Dendritic cell treated with granulocyte-macrophage colony-stimulating factor and Interleukin-4, amounts not matched to agents 40 ng/mL and 50 ng/mL, for 4 days (primary cell): ENCODE measurements at regions not wholly inside any gene's neighbourhood (a gene's known extent, or its start where the extent isn't known, plus 50 kb on each side); places are given as distances from the start of the nearest gene placed in this dataset.
"Not testable (repeated sequence)": the region's sequence is repeated elsewhere in the genome, so short reads cannot be mapped to it uniquely, and the experiment has no call there.

Experiments used
- H3K27ac Mint-ChIP-seq: one replicate; pipeline ENCODE4 v1.8.0; 2022; ENCODE audit warnings: mild to moderate bottlenecking, mixed read lengths
- H3K27me3 Mint-ChIP-seq: one replicate; pipeline ENCODE4 v1.8.0; 2022; ENCODE audit warnings: mild to moderate bottlenecking, mixed read lengths
- H3K36me3 Mint-ChIP-seq: one replicate; pipeline ENCODE4 v1.8.0; 2022; ENCODE audit warnings: low read depth, mixed read lengths
- H3K4me1 Mint-ChIP-seq: one replicate; pipeline ENCODE4 v1.8.0; 2022; ENCODE audit warnings: low read depth, mixed read lengths
- H3K4me3 Mint-ChIP-seq: one replicate; pipeline ENCODE4 v1.8.0; 2022; ENCODE audit warnings: mild to moderate bottlenecking, moderate library complexity, mixed read lengths
- H3K9me3 Mint-ChIP-seq: one replicate; pipeline ENCODE4 v1.8.0; 2022; ENCODE audit warnings: mixed read lengths
- intact Hi-C: fragments of 100-400 bp; cut with micrococcal nuclease; formaldehyde crosslinking; loops from one replicate; pipeline ENCODE4 v1.15.0; 2022

DNA sequence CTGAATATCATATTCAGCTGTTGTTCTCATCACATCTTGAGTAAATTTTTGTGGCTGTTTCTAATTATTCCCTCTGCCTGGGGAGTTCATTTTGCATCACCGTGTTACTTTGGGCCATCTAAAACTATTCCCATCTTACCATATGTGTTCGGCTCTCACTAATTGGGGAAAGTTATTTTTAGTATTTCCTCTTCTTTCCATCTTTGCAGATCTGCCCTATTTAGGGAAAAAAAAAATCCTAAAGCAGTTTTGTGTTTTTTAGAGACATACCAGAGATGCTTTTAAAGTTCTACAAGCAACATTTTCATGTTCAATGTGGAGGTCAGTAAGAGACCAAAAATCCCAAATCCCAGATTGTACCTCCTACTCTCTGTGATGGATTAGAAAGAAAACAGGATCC, 111.3 kb upstream of the NDUFV2 start:
- H3K4me1 Mint-ChIP-seq, result peaks cover 33% of the 10 kb centered on the region
- no peak overlapping the region for H3K4me3 Mint-ChIP-seq
- H3K27me3 Mint-ChIP-seq, result no peaks in the 10 kb centered on the region
- intact Hi-C loops, result no loop called here
- no peaks in the 10 kb centered on the region for H3K9me3 Mint-ChIP-seq
- H3K36me3 Mint-ChIP-seq, result no peaks in the 10 kb centered on the region
- no peak overlapping the region for H3K27ac Mint-ChIP-seq

DNA sequence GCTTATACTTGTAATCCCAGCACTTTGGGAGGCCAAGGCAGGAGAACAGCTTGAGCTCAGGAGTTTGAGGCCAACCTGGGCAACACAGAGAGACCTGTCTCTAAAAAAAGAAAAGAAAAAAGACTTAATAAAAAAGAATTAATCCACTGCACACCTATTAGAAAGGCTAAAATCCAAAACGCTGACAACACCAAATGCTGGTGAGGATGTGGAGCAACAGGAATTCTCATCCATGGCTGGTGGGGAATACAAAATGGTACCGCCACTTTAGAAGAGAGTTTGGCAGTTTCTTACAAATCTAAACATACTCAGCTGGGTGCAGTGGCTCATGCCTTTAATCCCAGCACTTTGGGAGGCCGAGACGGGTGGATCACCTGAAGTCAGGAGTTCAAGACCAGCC, 110.0 kb upstream of the NDUFV2 start:
- H3K27me3 Mint-ChIP-seq, H3K27ac Mint-ChIP-seq, intact Hi-C loops, H3K4me3 Mint-ChIP-seq, H3K36me3 Mint-ChIP-seq: not testable (repeated sequence)
- Mint-ChIP-seq H3K4me1 (peaks cover 37% of the 10 kb centered on the region), H3K9me3 (peaks cover 10% of the 10 kb centered on the region)

DNA sequence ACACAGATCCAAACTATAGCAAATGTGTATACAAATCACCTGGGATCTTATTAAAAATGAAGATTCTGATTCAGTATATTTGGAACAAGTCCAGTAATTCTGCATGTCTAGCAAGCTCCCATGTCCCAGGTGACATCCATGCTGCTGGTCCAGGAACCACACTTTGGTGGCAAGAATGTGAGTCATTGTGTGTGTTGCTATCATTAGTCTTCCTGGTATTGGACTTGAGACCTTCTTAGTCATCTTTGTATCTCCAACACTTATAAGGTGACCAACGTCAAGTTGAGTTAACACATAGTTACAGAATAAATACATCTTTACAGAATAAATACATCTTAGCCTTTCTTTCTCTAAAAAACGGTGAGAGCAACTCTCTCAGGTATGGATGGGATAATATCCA, 107.9 kb upstream of the NDUFV2 start:
- H3K27ac Mint-ChIP-seq, result no peak overlapping the region
- H3K4me1 Mint-ChIP-seq, result peaks cover 30% of the 10 kb centered on the region
- no peaks in the 10 kb centered on the region for H3K27me3 Mint-ChIP-seq
- no peaks in the 10 kb centered on the region for H3K36me3 Mint-ChIP-seq
- intact Hi-C loops, result no loop called here
- peaks cover 10% of the 10 kb centered on the region for H3K9me3 Mint-ChIP-seq
- H3K4me3 Mint-ChIP-seq, result no peak overlapping the region

DNA sequence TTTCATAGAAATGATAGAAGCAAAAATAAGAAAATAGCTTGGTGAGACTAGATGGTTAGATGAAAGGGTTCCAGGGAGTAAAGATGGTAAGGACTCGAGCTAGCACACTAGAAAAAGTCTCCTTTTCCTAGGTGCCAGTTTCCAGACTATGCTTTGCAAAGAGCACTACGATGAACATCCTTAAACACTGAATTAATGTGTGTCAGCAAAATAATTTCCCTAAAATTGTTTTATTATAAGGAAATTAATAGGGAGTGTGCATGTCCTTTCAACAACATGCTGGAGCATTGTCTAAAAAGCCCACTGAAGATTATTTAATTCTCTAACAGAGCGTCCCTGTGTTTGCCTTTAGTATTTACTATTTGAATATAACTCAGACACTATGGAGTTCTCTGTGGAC, 107.4 kb upstream of the NDUFV2 start:
- Mint-ChIP-seq H3K4me1 (peaks cover 25% of the 10 kb centered on the region), H3K4me3 (no peak overlapping the region), H3K27ac (no peak overlapping the region), H3K36me3 (no peaks in the 10 kb centered on the region), H3K27me3 (no peaks in the 10 kb centered on the region), H3K9me3 (peaks cover 10% of the 10 kb centered on the region)
- intact Hi-C loops, result no loop called here

DNA sequence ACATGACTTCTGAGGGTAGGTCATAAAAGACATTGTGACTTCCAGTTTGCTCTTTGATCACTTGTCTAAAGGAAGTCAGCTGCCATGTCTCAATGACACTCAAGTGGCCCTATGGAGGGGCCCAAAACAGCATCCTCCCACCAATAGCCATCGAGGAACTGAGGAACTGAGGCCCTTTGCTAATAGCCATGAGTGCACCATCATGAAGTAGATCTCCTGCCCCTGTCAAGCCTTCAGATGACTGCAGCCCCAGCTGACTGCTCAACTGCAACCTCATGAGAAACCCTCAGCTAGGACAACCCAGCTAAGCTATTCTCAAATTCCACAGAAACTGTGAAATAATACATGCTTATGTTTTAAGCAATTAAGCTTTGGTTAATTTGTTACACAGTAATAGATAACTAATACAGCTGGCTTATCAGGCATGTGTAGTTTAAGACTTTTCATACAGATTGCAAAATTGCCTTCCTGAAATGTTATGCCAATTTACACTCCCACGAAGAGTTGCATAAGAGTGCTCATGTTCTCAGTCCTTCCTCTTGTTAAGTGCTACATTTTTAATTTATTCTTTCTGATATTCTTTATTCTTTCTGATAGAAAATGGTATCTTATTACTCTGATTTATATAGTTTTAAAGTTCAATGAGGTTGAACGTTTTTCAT, 105.6 kb upstream of the NDUFV2 start:
- intact Hi-C loops, result no loop called here
- Mint-ChIP-seq H3K4me1 (peaks cover 21% of the 10 kb centered on the region), H3K27ac (peak overlapping the region; percentile 1)

DNA sequence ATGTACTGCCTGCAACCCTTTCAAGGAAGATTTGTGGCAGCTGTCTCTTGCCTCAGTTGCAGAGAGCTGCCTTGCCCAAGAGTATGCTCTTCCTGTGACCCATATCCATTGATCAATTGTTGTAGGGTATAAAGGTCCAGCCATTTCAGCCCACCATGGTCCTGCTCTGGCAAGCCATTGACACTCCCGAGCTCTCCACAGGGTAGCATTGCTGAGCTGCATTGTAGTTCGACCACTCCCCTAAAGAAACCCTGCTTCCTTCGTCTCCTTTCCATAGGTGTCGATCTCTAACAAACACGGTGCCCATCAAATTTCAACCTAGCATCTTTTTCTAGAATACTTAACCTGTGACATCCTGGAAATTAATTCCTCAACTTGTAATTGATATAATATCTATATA, 104.9 kb upstream of the NDUFV2 start:
- intact Hi-C loops, result no loop called here
- Mint-ChIP-seq H3K4me1 (peaks cover 21% of the 10 kb centered on the region), H3K27ac (no peak overlapping the region), H3K9me3 (peaks cover 10% of the 10 kb centered on the region), H3K4me3 (no peak overlapping the region), H3K27me3 (peaks cover 5% of the 10 kb centered on the region), H3K36me3 (no peaks in the 10 kb centered on the region)

More for the DNA sequence above, 105.6 kb upstream of the NDUFV2 start:
- peaks cover 10% of the 10 kb centered on the region for H3K9me3 Mint-ChIP-seq
- H3K27me3 Mint-ChIP-seq, result no peaks in the 10 kb centered on the region
- no peaks in the 10 kb centered on the region for H3K36me3 Mint-ChIP-seq
- H3K4me3 Mint-ChIP-seq, result no peak overlapping the region

DNA sequence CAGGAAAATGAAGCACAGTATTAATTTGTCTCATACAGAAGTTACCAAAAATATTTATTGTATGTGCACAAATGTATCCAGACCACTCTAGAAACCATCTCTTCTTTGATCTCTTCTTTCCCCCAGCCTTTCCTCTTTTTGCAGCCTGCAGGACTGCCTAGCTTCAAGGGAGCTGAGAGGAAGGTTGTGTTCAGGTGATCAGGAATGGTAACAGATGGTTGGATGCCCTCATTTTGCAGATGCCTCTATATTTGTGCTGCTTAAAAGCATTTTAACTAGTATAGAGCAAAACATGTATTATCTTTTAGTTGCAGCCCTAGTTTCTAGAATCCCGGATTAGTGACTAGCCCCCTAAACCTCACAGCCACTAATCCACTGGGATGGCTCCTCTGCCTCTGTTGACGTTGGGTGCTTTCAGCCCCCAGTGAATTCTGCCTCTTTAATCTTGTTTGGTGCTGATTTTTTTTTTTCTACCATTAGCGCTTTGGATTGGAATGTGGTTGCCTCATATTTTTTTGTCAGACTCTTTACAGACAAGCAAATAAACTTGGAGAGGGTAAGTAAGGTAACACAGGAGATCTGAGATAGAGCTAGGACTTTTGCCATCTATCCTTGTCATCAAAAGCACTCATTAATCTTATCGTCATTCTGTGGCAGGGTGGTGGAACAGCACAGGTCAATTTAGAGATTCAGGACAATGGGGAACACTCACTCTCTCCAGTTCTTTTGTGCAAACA, 103.8 kb upstream of the NDUFV2 start:
- H3K27ac Mint-ChIP-seq, result no peak overlapping the region
- no peak overlapping the region for H3K4me3 Mint-ChIP-seq
- H3K4me1 Mint-ChIP-seq, result peaks cover 21% of the 10 kb centered on the region
- no peaks in the 10 kb centered on the region for H3K36me3 Mint-ChIP-seq
- H3K27me3 Mint-ChIP-seq, result peaks cover 5% of the 10 kb centered on the region
- intact Hi-C loops, result no loop called here
- peaks cover 10% of the 10 kb centered on the region for H3K9me3 Mint-ChIP-seq

DNA sequence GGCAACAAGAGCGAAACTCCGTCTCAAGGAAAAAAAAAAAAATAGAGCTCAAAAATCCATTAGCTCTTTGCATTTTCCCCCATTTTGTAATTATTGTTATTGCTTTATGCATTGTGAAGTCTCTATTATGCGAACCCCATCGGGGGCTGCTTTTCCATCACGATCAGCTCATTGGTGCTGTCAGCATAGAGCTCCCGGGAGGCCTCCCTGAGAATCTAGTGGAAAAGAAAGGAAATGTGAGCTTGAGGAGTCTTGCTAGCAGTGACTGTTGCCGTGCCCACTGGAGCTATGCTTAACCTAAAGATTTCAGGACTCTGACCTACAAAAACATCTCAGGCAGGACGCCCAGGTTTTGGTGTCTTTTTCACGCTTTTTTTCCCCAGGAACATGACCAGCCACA, 102.6 kb upstream of the NDUFV2 start:
- intact Hi-C loops, result no loop called here

DNA sequence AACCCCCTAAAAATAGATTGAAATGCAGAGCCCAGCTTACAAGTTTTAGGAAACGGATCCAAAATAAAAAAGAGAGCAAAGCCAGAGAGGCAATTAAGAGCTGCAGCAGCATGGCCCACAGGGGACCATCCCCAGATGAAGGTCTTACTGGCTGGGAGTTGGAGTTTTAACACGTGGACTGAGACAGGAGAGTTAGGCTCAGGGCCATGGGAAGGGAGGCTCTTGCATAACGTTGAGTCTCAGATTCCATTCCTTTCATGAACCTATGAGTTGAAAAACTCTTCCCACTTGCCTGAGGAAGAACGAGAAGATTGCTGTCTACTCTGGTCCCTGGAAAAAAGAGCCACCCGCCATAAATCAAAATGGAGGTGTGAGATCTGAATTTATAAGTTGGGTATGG, 101.8 kb upstream of the NDUFV2 start:
- H3K27me3 Mint-ChIP-seq, result peaks cover 7% of the 10 kb centered on the region
- peaks cover 20% of the 10 kb centered on the region for H3K4me1 Mint-ChIP-seq
- H3K9me3 Mint-ChIP-seq, result peaks cover 10% of the 10 kb centered on the region
- no peak overlapping the region for H3K4me3 Mint-ChIP-seq
- no peaks in the 10 kb centered on the region for H3K36me3 Mint-ChIP-seq
- no peak overlapping the region for H3K27ac Mint-ChIP-seq
- intact Hi-C loops, result no loop called here

More for the DNA sequence above, 102.6 kb upstream of the NDUFV2 start:
- peaks cover 5% of the 10 kb centered on the region for H3K27me3 Mint-ChIP-seq
- H3K27ac Mint-ChIP-seq, result no peak overlapping the region
- H3K4me3 Mint-ChIP-seq, result no peak overlapping the region
- H3K9me3 Mint-ChIP-seq, result peaks cover 10% of the 10 kb centered on the region
- no peaks in the 10 kb centered on the region for H3K36me3 Mint-ChIP-seq
- H3K4me1 Mint-ChIP-seq, result peaks cover 21% of the 10 kb centered on the region

DNA sequence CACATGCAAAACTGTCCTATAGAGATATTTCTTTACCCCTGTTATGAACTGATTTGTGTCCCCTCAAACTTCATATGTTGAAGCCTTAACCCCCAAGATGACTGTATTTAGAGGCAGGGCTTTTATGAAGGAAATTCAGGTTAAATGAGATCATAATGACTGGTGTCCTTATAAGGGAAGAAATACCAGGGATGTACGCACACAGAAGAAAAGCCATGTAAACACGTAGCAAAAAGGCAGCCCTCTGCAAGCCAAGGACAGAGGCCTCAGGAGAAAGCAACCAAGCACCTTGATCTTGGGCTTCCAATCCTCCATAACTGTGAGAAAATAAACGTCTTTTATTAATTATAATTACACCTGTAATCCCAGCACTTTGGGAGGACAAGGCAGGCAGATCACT, 101.3 kb upstream of the NDUFV2 start:
- peaks cover 10% of the 10 kb centered on the region for H3K9me3 Mint-ChIP-seq
- H3K36me3 Mint-ChIP-seq, result no peaks in the 10 kb centered on the region
- H3K4me1 Mint-ChIP-seq, result peaks cover 16% of the 10 kb centered on the region
- no peak overlapping the region for H3K27ac Mint-ChIP-seq
- H3K27me3 Mint-ChIP-seq, result peaks cover 7% of the 10 kb centered on the region
- intact Hi-C loops, result no loop called here
- no peak overlapping the region for H3K4me3 Mint-ChIP-seq

DNA sequence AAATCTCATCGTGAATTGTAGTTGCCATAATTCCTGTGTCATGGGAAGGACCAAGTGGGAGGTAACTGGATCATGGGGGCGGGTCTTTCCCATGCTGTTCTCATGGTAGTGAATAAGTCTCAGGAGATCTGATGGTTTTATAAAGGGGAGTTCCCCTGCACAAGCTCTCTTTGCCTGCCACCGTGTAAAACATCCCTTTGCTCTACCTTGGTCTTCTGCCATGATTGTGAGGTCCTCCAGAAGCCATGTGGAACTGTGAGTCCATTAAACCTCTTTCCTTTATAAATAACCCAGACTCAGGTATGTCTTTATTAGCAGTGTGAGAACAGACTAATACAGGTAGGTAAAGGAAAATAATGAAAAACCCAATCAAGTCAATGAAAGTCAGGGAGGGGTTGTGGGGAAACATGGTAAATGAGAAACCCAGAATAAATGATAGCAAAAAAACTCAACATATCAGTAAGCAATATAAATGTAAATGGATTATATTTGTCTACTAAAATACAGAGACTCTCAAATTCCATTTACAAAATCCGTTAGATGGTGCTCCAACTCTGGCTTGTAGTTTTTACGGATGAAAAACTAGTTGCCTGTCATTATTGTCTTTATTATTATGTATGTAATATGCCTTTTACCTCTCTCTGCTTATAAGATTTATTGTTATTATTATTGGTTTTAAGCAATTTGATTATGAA, 98.9 kb upstream of the NDUFV2 start:
- Mint-ChIP-seq H3K9me3 (no peaks in the 10 kb centered on the region), H3K27me3 (peaks cover 7% of the 10 kb centered on the region), H3K4me3 (no peak overlapping the region), H3K36me3 (no peaks in the 10 kb centered on the region), H3K4me1 (no peaks in the 10 kb centered on the region), H3K27ac (no peak overlapping the region)
- intact Hi-C loops, result no loop called here

DNA sequence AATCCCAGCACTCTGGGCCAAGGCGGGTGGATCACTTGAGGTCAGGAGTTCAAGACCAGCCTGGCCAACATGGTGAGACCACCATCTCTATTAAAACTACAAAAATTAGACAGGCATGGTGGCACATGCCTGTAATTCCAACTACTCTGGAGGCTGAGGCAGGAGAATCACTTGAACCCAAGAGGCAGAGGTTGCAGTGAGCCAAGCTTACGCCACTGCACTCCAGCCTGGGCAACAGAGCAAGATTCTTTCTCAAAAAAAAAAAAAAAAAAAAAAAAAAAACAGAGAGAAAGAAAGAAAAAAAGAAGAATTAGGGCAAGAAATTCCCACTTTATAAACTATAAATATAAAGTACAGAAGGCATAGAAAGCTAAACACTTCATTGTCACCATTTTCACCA, 98.2 kb upstream of the NDUFV2 start:
- H3K27me3 Mint-ChIP-seq, H3K4me3 Mint-ChIP-seq, H3K36me3 Mint-ChIP-seq, H3K27ac Mint-ChIP-seq, H3K9me3 Mint-ChIP-seq, intact Hi-C loops, H3K4me1 Mint-ChIP-seq: not testable (repeated sequence)

DNA sequence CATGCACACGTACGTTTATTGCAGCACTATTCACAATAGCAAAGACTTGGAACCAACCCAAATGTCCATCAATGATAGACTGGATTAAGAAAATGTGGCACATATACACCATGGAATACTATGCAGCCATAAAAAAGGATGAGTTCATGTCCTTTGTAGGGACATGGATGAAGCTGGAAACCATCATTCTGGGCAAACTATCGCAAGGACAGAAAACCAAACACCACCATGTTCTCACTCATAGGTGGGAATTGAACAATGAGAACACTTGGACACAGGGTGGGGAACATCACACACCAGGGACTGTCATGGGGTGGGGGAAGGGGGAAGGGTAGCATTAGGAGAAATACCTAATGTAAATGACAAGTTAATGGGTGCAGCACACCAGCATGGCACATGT, 94.8 kb upstream of the NDUFV2 start:
- H3K36me3 Mint-ChIP-seq, H3K9me3 Mint-ChIP-seq, H3K4me3 Mint-ChIP-seq, H3K27me3 Mint-ChIP-seq, H3K4me1 Mint-ChIP-seq, intact Hi-C loops, H3K27ac Mint-ChIP-seq: not testable (repeated sequence)

DNA sequence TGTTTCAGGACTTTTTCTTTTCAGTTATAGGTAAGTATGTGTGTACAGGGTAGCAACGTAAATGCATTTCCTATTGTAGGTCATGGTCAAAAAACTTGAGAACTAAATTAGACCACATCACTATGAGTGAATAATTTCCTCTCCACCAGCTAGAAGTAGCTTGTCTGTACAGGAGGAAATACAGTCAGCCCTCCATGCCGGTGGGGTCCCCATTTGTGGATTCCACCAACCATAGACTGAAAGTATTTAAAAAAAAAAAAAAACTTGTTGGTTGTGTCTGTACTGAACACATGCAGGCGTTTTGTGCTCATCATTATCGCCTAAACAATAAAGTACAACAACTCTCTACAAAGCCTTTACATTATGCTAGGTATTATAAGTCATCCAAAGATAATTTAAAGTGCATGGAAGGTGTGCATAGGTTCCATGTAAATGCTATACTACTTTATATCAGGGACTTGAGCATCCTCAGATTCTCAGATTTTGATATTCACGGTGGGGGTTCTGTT, 94.2 kb upstream of the NDUFV2 start:
- Mint-ChIP-seq H3K4me3 (no peak overlapping the region), H3K36me3 (no peaks in the 10 kb centered on the region), H3K27me3 (peaks cover 10% of the 10 kb centered on the region), H3K4me1 (peaks cover 9% of the 10 kb centered on the region), H3K9me3 (no peaks in the 10 kb centered on the region), H3K27ac (no peak overlapping the region)
- intact Hi-C loops, result no loop called here
